HepG2 (cell line): ENCODE measurements at regions not wholly inside any gene's neighbourhood (a gene's known extent, or its start where the extent isn't known, plus 50 kb on each side); places are given as distances from the start of the nearest gene placed in this dataset.
"Not testable (repeated sequence)": the region's sequence is repeated elsewhere in the genome, so short reads cannot be mapped to it uniquely, and the experiment has no call there.

Experiments used
- CBX5 ChIP-seq: sonication (generic); formaldehyde crosslinking; IDR thresholded peaks from 2 replicates; pipeline ENCODE4 v1.4.0; 2020; ENCODE audit warnings: missing genetic modification reagents, borderline replicate concordance
- DPF2 ChIP-seq: sonication (generic); formaldehyde crosslinking; IDR thresholded peaks from 2 replicates; pipeline ENCODE4 v1.4.0; 2020; ENCODE audit warnings: mild to moderate bottlenecking, low read depth, missing genetic modification reagents, borderline replicate concordance
- SRF ChIP-seq: IDR thresholded peaks from 2 replicates; pipeline ENCODE4 v1.6.1; 2011; ENCODE audit warnings: mild to moderate bottlenecking, low read depth, low read length, moderate library complexity
- TF ChIP-seq, protein P1 (sequence below): sonication (generic); formaldehyde crosslinking; IDR thresholded peaks from 2 replicates; pipeline ENCODE4 v1.4.0; 2020; ENCODE audit warnings: missing genetic modification reagents
- TF ChIP-seq, protein P2 (sequence below): sonication (generic); formaldehyde crosslinking; IDR thresholded peaks from 2 replicates; pipeline ENCODE4 v1.5.0; 2020; ENCODE audit warnings: mild to moderate bottlenecking, missing genetic modification reagents, moderate library complexity

DNA sequence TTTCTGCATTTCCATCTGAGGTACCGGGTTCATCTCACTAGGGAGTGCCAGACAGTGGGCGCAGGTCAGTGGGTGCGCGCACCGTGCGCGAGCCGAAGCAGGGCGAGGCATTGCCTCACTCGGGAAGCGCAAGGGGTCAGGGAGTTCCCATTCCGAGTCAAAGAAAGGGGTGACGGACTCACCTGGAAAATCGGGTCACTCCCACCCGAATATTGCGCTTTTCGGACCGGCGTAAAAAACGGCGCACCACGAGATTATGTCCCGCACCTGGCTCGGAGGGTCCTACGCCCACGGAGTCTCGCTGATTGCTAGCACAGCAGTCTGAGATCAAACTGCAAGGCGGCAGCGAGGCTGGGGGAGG lies 175.1 kb downstream of the MEX3B start:
- not testable (repeated sequence) for TF ChIP-seq SRF; DPF2 (CRISPR knock-in tag); CBX5 (CRISPR knock-in tag)
- TF ChIP-seq, protein P1, sequence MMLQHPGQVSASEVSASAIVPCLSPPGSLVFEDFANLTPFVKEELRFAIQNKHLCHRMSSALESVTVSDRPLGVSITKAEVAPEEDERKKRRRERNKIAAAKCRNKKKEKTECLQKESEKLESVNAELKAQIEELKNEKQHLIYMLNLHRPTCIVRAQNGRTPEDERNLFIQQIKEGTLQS (CRISPR knock-in tag): not testable (repeated sequence)
- TF ChIP-seq, protein P2, sequence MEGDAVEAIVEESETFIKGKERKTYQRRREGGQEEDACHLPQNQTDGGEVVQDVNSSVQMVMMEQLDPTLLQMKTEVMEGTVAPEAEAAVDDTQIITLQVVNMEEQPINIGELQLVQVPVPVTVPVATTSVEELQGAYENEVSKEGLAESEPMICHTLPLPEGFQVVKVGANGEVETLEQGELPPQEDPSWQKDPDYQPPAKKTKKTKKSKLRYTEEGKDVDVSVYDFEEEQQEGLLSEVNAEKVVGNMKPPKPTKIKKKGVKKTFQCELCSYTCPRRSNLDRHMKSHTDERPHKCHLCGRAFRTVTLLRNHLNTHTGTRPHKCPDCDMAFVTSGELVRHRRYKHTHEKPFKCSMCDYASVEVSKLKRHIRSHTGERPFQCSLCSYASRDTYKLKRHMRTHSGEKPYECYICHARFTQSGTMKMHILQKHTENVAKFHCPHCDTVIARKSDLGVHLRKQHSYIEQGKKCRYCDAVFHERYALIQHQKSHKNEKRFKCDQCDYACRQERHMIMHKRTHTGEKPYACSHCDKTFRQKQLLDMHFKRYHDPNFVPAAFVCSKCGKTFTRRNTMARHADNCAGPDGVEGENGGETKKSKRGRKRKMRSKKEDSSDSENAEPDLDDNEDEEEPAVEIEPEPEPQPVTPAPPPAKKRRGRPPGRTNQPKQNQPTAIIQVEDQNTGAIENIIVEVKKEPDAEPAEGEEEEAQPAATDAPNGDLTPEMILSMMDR: not testable (repeated sequence)
